CD14-positive monocyte (primary cell): ENCODE measurements at regions not wholly inside any gene's neighbourhood (a gene's known extent, or its start where the extent isn't known, plus 50 kb on each side); places are given as distances from the start of the nearest gene placed in this dataset.

Source experiments
- DNase-seq, 3 donors: peaks; one replicate each; pipeline ENCODE4 v3.0.0-alpha.2; 2011 to 2022
- H2AFZ ChIP-seq: 2 replicates; pipeline ENCODE4 v1.6.0; 2012; ENCODE audit warnings: mild to moderate bottlenecking, low read depth, low read length, inconsistent platforms; ENCODE audit not compliant: insufficient read depth, poor library complexity, severe bottlenecking
- H3K27ac ChIP-seq, 2 donors: 1 replicate in 1 of 2; 2 replicates in 1 of 2; pipeline ENCODE4 v1.5.1; 2012 to 2013; ENCODE audit warnings: low read length in 2 of 2, control low read depth in 1 of 2, inconsistent platforms in 1 of 2, low read depth in 1 of 2, mild to moderate bottlenecking in 1 of 2
- H3K27me3 ChIP-seq, 2 donors: one replicate each; pipeline versions ENCODE4 v1.6.0 to v1.6.1; 2011 to 2013; ENCODE audit warnings: low read length in 2 of 2; ENCODE audit not compliant: control insufficient read depth in 2 of 2, insufficient read depth in 2 of 2
- H3K36me3 ChIP-seq, 2 donors: replicated peaks in 1 of 2; 1 replicate in 1 of 2; 2 replicates in 1 of 2; pipeline versions ENCODE4 v1.5.1 to v1.6.1; 2012 to 2013; ENCODE audit warnings: low read length in 2 of 2, control low read depth in 1 of 2, inconsistent platforms in 1 of 2, mild to moderate bottlenecking in 1 of 2; ENCODE audit not compliant: insufficient read depth in 2 of 2, control insufficient read depth in 1 of 2
- H3K4me1 ChIP-seq, 2 donors: 1 replicate in 1 of 2; 2 replicates in 1 of 2; pipeline versions ENCODE4 v1.5.1 to v1.6.1; 2012 to 2013; ENCODE audit warnings: low read length in 2 of 2, control low read depth in 1 of 2, inconsistent platforms in 1 of 2, mild to moderate bottlenecking in 1 of 2, moderate library complexity in 1 of 2; ENCODE audit not compliant: insufficient read depth in 2 of 2, control insufficient read depth in 1 of 2
- H3K4me2 ChIP-seq: replicated peaks from 2 replicates; pipeline ENCODE3; 2012; ENCODE audit warnings: low read length, moderate library complexity, mild to moderate bottlenecking; ENCODE audit not compliant: poor library complexity, severe bottlenecking; ENCODE audit errors: extremely low read depth
- H3K4me3 ChIP-seq, 3 experiments: fragments of 200-600 bp in 1 of 3; sonication (generic) in 1 of 3; replicated peaks in 1 of 3; 1 replicate in 2 of 3; 2 replicates in 1 of 3; pipeline ENCODE4 v1.5.1; 2011 to 2013; ENCODE audit warnings: low read length in 3 of 3, mild to moderate bottlenecking in 3 of 3, control low read depth in 2 of 3, low read depth in 2 of 3, inconsistent platforms in 1 of 3, moderate library complexity in 1 of 3
- H3K79me2 ChIP-seq: 2 replicates; pipeline ENCODE4 v1.6.0; 2012; ENCODE audit warnings: mild to moderate bottlenecking, control low read depth, inconsistent platforms, low read length, moderate library complexity; ENCODE audit not compliant: insufficient read depth
- H3K9ac ChIP-seq: 2 replicates; pipeline ENCODE4 v1.6.0; 2017; ENCODE audit warnings: low read length, mild to moderate bottlenecking; ENCODE audit not compliant: insufficient read depth, poor library complexity, severe bottlenecking
- H3K9me3 ChIP-seq, 2 donors: replicated peaks in 1 of 2; 1 replicate in 1 of 2; 2 replicates in 1 of 2; pipeline versions ENCODE4 v1.5.1 to v1.6.1; 2012 to 2013; ENCODE audit warnings: low read length in 2 of 2, control low read depth in 1 of 2; ENCODE audit not compliant: control insufficient read depth in 1 of 2, insufficient read depth in 1 of 2
- H4K20me1 ChIP-seq: 2 replicates; pipeline ENCODE4 v1.6.0; 2012; ENCODE audit warnings: mild to moderate bottlenecking, low read length, control low read depth, moderate library complexity; ENCODE audit not compliant: insufficient read depth
- H3K27ac Mint-ChIP-seq, 7 donors: one replicate each; pipeline ENCODE4 v1.8.0; 2020; ENCODE audit warnings: mild to moderate bottlenecking in 7 of 7, mixed read lengths in 7 of 7, moderate library complexity in 6 of 7, inconsistent platforms in 2 of 7
- H3K27me3 Mint-ChIP-seq, 3 donors: one replicate each; pipeline ENCODE4 v1.8.0; 2021 to 2022; ENCODE audit warnings: low read depth in 3 of 3, mild to moderate bottlenecking in 3 of 3, mixed read lengths in 3 of 3, moderate library complexity in 3 of 3, inconsistent platforms in 1 of 3
- H3K36me3 Mint-ChIP-seq, 2 donors: one replicate each; pipeline ENCODE4 v1.8.0; 2020; ENCODE audit warnings: mixed read lengths in 2 of 2, inconsistent platforms in 1 of 2, mild to moderate bottlenecking in 1 of 2
- H3K4me1 Mint-ChIP-seq: one replicate; pipeline ENCODE4 v1.8.0; 2020; ENCODE audit warnings: mild to moderate bottlenecking, mixed read lengths
- H3K4me3 Mint-ChIP-seq, 2 donors: one replicate each; pipeline ENCODE4 v1.8.0; 2020; ENCODE audit warnings: mild to moderate bottlenecking in 2 of 2, mixed read lengths in 2 of 2, moderate library complexity in 1 of 2
- H3K9me3 Mint-ChIP-seq, 7 donors: one replicate each; pipeline ENCODE4 v1.8.0; 2020 to 2022; ENCODE audit warnings: mixed read lengths in 7 of 7, mild to moderate bottlenecking in 6 of 7, moderate library complexity in 6 of 7, inconsistent platforms in 2 of 7
- WGBS: methylation state at CpG from one replicate; pipeline ENCODE4 v1.1.5; 2013; ENCODE audit warnings: missing lambda C conversion rate; ENCODE audit not compliant: insufficient coverage; 5-methylcytosine and 5-hydroxymethylcytosine counted together
- intact Hi-C, 2 donors: fragments of 100-400 bp; cut with micrococcal nuclease; formaldehyde crosslinking; loops; one replicate each; pipeline versions ENCODE4 v1.15.0 to v1.15.1; 2023
- TF ChIP-seq, protein P1 (sequence below): fragments of 200-600 bp; IDR thresholded peaks from one replicate; pipeline ENCODE4 v1.8.0; 2022; ENCODE audit warnings: antibody characterized with exemption, mild to moderate bottlenecking

DNA sequence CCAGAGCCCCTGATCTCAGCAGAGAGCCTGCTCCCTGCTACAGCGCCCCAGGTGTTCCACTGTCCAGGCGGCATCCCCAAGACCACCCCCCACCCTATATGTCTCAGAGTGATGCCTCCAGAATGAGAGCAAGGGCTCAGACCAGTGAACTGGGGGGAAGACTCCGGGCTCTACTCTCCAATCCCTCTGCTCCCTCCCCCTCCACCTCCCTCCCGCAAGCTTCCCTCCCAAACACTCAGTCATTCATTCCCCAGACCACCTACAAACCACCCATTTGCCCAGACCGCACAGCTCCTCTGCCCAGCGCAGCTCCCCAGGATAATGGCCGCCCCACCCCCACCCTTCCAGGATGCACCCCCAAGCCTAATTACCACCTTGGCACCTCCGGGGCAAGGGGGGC, 59.4 kb upstream of the TAC4 start:
- Histone ChIP-seq H4K20me1 (no peaks in the 10 kb centered on the region), H3K4me2 (no peak overlapping the region), H3K79me2 (no peaks in the 10 kb centered on the region), H3K27ac (no peak overlapping the region), H3K4me3 (no peak overlapping the region), H2AFZ (no peak overlapping the region), H3K27me3 (peaks cover 45 to 91% of the 10 kb centered on the region in 2 donors), H3K36me3 (no peaks in the 10 kb centered on the region), H3K9me3 (peaks cover 0 to 23% of the 10 kb centered on the region in 2 donors), H3K9ac (no peak overlapping the region), H3K4me1 (no peaks in the 10 kb centered on the region)
- TF ChIP-seq, protein P1, sequence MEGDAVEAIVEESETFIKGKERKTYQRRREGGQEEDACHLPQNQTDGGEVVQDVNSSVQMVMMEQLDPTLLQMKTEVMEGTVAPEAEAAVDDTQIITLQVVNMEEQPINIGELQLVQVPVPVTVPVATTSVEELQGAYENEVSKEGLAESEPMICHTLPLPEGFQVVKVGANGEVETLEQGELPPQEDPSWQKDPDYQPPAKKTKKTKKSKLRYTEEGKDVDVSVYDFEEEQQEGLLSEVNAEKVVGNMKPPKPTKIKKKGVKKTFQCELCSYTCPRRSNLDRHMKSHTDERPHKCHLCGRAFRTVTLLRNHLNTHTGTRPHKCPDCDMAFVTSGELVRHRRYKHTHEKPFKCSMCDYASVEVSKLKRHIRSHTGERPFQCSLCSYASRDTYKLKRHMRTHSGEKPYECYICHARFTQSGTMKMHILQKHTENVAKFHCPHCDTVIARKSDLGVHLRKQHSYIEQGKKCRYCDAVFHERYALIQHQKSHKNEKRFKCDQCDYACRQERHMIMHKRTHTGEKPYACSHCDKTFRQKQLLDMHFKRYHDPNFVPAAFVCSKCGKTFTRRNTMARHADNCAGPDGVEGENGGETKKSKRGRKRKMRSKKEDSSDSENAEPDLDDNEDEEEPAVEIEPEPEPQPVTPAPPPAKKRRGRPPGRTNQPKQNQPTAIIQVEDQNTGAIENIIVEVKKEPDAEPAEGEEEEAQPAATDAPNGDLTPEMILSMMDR, result no peak
- peak overlapping the region in 1 of 2 donors; percentile 11 for H3K4me3 Mint-ChIP-seq
- peaks cover 0 to 4% of the 10 kb centered on the region in 2 donors for H3K36me3 Mint-ChIP-seq
- H3K9me3 Mint-ChIP-seq, result peaks cover 0 to 28% (median 10%) of the 10 kb centered on the region in 7 donors
- H3K4me1 Mint-ChIP-seq, result peaks cover 4% of the 10 kb centered on the region
- H3K27ac Mint-ChIP-seq, result no peak overlapping the region
- intact Hi-C loops, result no loop called here
- DNase-seq, result no peak
- WGBS, result 43% methylated on average over 6 of the region's 8 CpGs
- H3K27me3 Mint-ChIP-seq, result peaks cover 80 to 100% (median 93%) of the 10 kb centered on the region in 3 donors

DNA sequence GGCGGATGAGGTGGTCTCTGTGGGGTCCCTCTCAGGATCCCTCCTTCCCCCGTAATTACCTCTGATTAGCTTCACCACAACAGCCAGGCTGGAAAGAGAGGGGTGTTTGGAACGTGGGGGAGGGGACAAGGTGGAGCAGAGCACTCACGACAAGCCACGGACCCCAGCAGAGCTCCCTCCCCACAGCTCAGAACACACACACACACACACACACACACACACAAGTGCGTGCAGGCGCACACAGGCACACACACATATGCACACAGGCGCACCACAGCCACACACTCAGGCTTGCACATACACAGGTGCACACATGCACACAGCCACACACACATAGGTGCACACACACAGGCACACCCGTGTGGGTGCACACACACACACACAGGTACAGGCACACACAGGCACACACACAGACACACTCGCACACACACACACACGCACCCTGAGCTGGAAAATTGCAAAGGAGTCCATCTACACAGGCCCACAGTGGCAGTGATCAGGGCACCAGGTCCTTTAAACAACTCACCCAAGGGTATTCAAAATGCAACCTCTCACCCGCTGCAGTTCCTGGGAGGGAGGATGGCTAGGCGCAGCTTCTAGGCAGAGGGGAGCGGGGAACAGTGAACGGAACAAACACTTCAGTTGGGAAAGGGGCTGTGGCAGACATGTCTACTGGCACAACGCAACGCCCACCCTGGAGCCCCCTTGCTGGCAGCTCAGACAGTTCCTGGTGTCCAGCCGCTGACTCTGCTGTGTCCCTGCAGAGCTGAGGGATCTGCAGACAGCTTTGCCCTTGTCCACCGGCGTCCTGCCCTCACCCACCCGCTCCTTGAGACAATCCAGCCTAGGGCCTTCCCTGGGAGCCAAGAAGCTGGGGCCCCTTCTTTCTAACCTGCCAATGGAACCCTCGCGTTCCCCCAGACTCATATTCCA, 59.9 kb upstream of the DLX4 start:
- Histone ChIP-seq H3K4me1 (no peaks in the 10 kb centered on the region), H3K27ac (no peak overlapping the region), H3K36me3 (no peaks in the 10 kb centered on the region), H4K20me1 (no peaks in the 10 kb centered on the region), H3K4me3 (no peak overlapping the region), H3K4me2 (no peak overlapping the region), H3K27me3 (peaks cover 27 to 82% of the 10 kb centered on the region in 2 donors), H3K79me2 (no peaks in the 10 kb centered on the region), H3K9me3 (peaks cover 0 to 12% of the 10 kb centered on the region in 2 donors), H3K9ac (no peak overlapping the region), H2AFZ (no peak overlapping the region)
- Mint-ChIP-seq H3K9me3 (peaks cover 0 to 23% (median 7%) of the 10 kb centered on the region in 7 donors), H3K27ac (peak overlapping the region in 1 of 7 donors; percentile 35), H3K36me3 (peaks cover 0 to 4% of the 10 kb centered on the region in 2 donors), H3K4me1 (peaks cover 4% of the 10 kb centered on the region), H3K27me3 (peaks cover 78 to 98% (median 88%) of the 10 kb centered on the region in 3 donors), H3K4me3 (peak overlapping the region in 1 of 2 donors; percentile 83)
- TF ChIP-seq, protein P1, result no peak
- WGBS, result 61% methylated on average over 15 of the region's 23 CpGs
- DNase-seq, result no peak
- intact Hi-C loops, result no loop called here
